ENCODE measurements at regions not wholly inside any gene's neighbourhood (a gene's known extent, or its start where the extent isn't known, plus 50 kb on each side); places are given as distances from the start of the nearest gene placed in this dataset.

GRCh38 chr21:38597421-38597820, 99.1 kb upstream of the ERG start:
- no peak for TF ChIP-seq CTCF (IDR thresholded peaks at IDR 0.05; ENCODE audit: borderline replicate concordance, insufficient read depth, low read depth, low read length)
- H3K4me3 ChIP-seq (ENCODE audit: low read depth, low read length), result no peak overlapping the region

- no peak overlapping the region for H3K4me3 ChIP-seq (ENCODE audit: low read depth, low read length)
- TF ChIP-seq CTCF (IDR thresholded peaks at IDR 0.05; ENCODE audit: borderline replicate concordance, insufficient read depth, low read depth, low read length), result no peak
Observed at GRCh38 chr21:38598413-38598812, 100.1 kb upstream of the ERG start.

- no peak for TF ChIP-seq CTCF (IDR thresholded peaks at IDR 0.05; ENCODE audit: borderline replicate concordance, insufficient read depth, low read depth, low read length)
- H3K4me3 ChIP-seq (ENCODE audit: low read depth, low read length), result no peak overlapping the region
Observed at GRCh38 chr21:38599381-38599975, 101.2 kb upstream of the ERG start.

- no peak for TF ChIP-seq CTCF (IDR thresholded peaks at IDR 0.05; ENCODE audit: borderline replicate concordance, insufficient read depth, low read depth, low read length)
- no peak overlapping the region for H3K4me3 ChIP-seq (ENCODE audit: low read depth, low read length)
Observed at GRCh38 chr21:38600106-38600505, 101.8 kb upstream of the ERG start.

- H3K4me3 ChIP-seq (ENCODE audit: low read depth, low read length), result no peak overlapping the region
- no peak for TF ChIP-seq CTCF (IDR thresholded peaks at IDR 0.05; ENCODE audit: borderline replicate concordance, insufficient read depth, low read depth, low read length)
Observed at GRCh38 chr21:38605236-38605635, 107.0 kb upstream of the ERG start.

- no peak for TF ChIP-seq CTCF (IDR thresholded peaks at IDR 0.05; ENCODE audit: borderline replicate concordance, insufficient read depth, low read depth, low read length)
- H3K4me3 ChIP-seq (ENCODE audit: low read depth, low read length), result no peak overlapping the region
Observed at GRCh38 chr21:38609580-38609979, 111.3 kb upstream of the ERG start.

- TF ChIP-seq CTCF (IDR thresholded peaks at IDR 0.05; ENCODE audit: borderline replicate concordance, insufficient read depth, low read depth, low read length), result no peak
- no peak overlapping the region for H3K4me3 ChIP-seq (ENCODE audit: low read depth, low read length)
Observed at GRCh38 chr21:38610623-38611251, 112.5 kb upstream of the ERG start.
